OCI-LY7 (cell line): ENCODE measurements at regions not wholly inside any gene's neighbourhood (a gene's known extent, or its start where the extent isn't known, plus 50 kb on each side); places are given as distances from the start of the nearest gene placed in this dataset.

ENCODE experiments used
- CTCF ChIP-seq: fragments of 200-600 bp; sonication (generic); conservative IDR thresholded peaks from 2 replicates; pipeline ENCODE4 v1.5.1; 2014; ENCODE audit warnings: mild to moderate bottlenecking, antibody characterized with exemption, low read length, moderate library complexity, mixed read lengths
- EZH2phosphoT487 ChIP-seq: fragments of 200-600 bp; sonication (generic); IDR thresholded peaks from 2 replicates; pipeline ENCODE4 v1.6.1; 2018; ENCODE audit warnings: low read depth, borderline replicate concordance, mild to moderate bottlenecking, mixed run types, antibody characterized with exemption, low read length, moderate library complexity, mixed read lengths

GRCh38 chr13:48175185-48175584 is 57.8 kb upstream of the ITM2B start:
- TF ChIP-seq CTCF (no peak), EZH2phosphoT487 (no peak)
